WI38 (cell line): ENCODE measurements at regions not wholly inside any gene's neighbourhood (a gene's known extent, or its start where the extent isn't known, plus 50 kb on each side); places are given as distances from the start of the nearest gene placed in this dataset.
"Not testable (repeated sequence)": the region's sequence is repeated elsewhere in the genome, so short reads cannot be mapped to it uniquely, and the experiment has no call there.

Experiments used
- H3K4me3 ChIP-seq: 2 replicates; pipeline ENCODE4 v1.5.1; 2011; ENCODE audit warnings: low read depth, mild to moderate bottlenecking, control low read depth, low read length
- CTCF ChIP-seq: IDR thresholded peaks from 2 replicates; pipeline ENCODE4 v1.5.1; 2012; ENCODE audit warnings: low read depth, mild to moderate bottlenecking, control low read depth, low read length

- no peak for TF ChIP-seq CTCF
- H3K4me3 ChIP-seq, result no peak overlapping the region
Measured at GRCh38 chr1:47689894-47690293, 252.1 kb downstream of the FOXD2 start.

GRCh38 chr1:47690341-47691250 lies 252.8 kb downstream of the FOXD2 start:
- H3K4me3 ChIP-seq, result no peak overlapping the region
- TF ChIP-seq CTCF, result no peak

GRCh38 chr1:47691293-47691692 lies 253.4 kb downstream of the FOXD2 start:
- H3K4me3 ChIP-seq, result not testable (repeated sequence)

- no peak for TF ChIP-seq CTCF
Measured at GRCh38 chr1:47692196-47692595, 254.4 kb downstream of the FOXD2 start.

GRCh38 chr1:47693115-47693514 lies 255.3 kb downstream of the FOXD2 start:
- H3K4me3 ChIP-seq, result no peak overlapping the region
- TF ChIP-seq CTCF, result no peak

More at GRCh38 chr1:47692196-47692595, 254.4 kb downstream of the FOXD2 start:
- no peak overlapping the region for H3K4me3 ChIP-seq

GRCh38 chr1:47694011-47694890 lies 256.4 kb downstream of the FOXD2 start:
- TF ChIP-seq CTCF, result no peak

GRCh38 chr1:47696404-47696736 lies 258.5 kb downstream of the FOXD2 start:
- TF ChIP-seq CTCF, result no peak

More at GRCh38 chr1:47694011-47694890, 256.4 kb downstream of the FOXD2 start:
- no peak overlapping the region for H3K4me3 ChIP-seq

More at GRCh38 chr1:47696404-47696736, 258.5 kb downstream of the FOXD2 start:
- no peak overlapping the region for H3K4me3 ChIP-seq
